ENCODE measurements at regions not wholly inside any gene's neighbourhood (a gene's known extent, or its start where the extent isn't known, plus 50 kb on each side); places are given as distances from the start of the nearest gene placed in this dataset.
"Not testable (repeated sequence)": the region's sequence is repeated elsewhere in the genome, so short reads cannot be mapped to it uniquely, and the experiment has no call there.

DNA sequence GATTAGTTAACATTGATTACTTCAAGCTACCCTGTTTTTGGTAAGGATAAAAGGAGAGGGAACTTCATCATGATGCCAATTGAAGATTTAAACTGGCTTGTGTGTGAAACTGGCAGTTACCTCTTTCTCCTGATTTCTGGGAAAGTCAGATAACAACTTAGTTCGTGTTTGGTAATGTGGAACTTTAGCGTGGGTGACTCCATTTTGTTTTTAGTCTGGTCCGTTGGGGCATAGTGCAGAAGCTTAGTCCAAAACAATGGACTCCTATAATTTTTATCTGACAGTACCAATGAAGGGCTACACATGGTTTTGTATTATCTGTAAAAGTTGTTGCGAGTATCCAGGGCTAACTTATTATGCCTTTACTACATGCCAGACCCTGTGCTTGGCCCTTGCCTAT lies 294.9 kb downstream of the GUCY2F start:
- intact Hi-C loops (cut with DNase I) = no loop called here
- no peak for DNase-seq

DNA sequence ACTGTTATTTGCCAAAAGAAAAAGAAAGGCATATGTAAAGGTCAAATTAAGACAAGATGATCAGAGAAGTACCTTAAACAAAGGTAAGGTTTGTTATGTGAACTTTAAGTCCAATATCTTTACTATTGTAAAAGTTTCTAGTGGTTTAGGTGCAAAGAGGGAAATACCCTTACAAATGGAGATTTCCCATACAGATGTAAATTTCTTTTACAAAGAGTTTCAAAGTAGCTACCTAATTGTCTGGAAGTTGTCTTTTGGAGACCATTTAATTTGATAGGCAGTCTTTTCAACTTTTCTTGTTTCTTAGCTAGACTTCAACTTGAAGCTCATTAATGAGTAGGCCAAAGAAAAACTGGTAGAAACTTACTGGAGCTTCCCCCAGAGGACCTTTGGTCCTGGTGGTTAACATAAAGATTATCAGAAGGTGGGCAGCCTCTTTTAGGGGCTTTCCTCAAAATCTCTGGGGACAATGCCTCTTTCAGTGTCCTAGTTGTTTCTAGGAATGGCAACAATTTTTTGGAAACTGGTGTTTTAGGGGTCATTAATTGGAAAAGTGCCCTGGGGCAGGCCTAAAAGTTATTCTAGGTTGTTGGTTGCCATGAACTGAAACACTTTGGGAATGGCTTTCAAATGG lies 297.3 kb downstream of the GUCY2F start:
- DNase-seq = no peak
- intact Hi-C loops (cut with DNase I) = no loop called here

DNA sequence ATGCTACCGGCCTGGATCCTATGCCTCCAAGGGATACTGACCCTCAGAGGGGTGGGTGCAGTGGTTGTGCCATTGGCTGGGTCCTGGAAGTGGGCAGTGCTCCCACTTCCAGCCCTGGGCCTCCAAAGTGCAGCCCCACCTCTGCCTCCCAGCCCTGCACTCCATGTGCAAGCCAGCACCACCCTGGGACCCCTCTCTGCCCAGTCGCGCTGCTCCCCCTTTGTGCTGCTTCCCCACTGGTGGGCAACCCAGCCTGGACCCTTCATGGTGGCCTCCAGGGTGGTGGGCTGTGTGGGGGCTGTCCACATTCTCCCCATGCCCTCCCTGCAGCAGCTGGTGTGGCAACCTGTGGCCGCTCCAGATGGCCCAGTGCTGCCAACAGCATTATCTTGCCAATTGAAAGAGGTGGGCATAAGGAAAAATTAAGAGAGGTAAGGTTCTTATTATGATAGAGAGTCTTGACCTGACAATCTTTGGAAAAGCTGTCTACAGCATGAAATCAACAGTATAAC lies 309.7 kb downstream of the GUCY2F start:
- DNase-seq = no peak

DNA sequence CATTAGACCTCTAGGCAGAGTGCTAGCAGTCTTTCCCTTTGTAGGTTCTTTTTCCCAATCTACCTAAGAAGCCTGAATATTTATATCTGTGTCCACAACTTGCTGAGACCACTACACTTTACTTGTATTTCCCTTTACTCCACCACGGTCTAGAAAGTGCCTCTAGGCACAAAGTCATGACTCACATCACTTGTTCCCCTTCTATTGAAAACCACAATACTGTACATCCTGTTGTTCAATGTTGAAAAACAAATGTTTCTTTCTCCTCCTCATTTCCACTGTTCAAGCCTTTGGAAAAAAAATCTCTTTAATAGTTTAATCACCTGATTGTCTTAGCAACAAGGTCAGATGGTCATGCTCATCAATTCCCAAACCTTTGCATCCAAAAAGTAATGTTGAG lies 326.7 kb downstream of the GUCY2F start:
- intact Hi-C loops (cut with DNase I) = no loop called here

More for the DNA sequence above, 309.7 kb downstream of the GUCY2F start:
- intact Hi-C loops (cut with DNase I) = no loop called here

DNA sequence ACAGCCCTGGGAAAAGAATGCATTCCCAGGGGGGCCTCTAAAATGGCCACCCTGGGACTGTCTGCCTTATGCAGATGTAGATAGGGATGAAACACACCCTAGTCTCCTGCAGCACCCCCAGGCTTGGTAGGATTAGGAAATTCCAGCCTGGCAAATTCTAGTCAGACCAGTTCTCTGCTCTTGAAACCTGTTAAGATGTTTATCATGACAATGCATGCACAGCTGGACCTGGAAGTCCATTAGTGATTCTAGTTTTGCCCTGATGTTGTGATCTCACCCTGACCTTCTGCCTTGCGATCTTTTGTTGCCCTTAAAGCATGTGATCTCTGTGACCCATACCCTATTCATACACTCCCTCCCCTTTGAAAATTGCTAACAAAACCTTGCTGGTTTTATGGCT lies 337.7 kb downstream of the GUCY2F start:
- intact Hi-C loops (cut with DNase I); DNase-seq: not testable (repeated sequence)

More for the DNA sequence above, 326.7 kb downstream of the GUCY2F start:
- DNase-seq = no peak

DNA sequence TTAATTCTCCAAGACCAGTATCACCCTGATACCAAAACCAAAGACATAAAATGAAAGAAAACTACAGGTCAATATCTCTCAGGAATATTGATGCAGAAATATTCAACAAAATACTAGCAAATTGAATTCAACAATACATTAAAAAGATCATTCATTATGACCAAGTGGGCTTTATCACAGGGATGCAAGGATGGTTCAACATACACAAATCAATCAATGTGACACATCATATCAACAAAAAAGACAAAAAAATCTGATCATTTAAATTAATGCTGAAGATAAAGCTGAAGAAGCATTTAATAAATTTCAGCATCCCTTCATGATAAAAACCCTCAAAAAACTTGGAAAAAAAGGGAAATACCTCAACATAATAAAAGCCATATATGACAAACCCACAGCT lies 341.4 kb downstream of the GUCY2F start:
- intact Hi-C loops (cut with DNase I) = no loop called here
- DNase-seq = no peak

DNA sequence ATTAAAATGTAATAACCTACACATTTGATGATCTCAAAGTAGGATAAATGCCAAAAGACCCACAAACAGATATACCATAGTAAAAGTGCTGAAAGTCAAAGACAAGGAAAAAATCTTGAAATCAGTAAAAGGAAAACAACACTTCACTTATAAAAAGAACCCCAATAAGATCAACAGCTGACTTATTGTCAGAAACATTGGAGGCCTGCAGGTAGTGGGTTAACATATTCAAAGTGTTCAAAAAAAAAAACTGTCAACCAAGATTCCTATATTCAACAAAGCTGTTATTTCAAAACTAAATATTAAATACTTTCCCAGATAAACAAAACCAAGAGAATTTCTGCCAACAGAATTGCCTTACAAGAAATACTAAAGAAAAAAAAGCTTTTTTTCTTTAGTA lies 347.1 kb downstream of the GUCY2F start:
- no peak for DNase-seq
- intact Hi-C loops (cut with DNase I) = no loop called here

DNA sequence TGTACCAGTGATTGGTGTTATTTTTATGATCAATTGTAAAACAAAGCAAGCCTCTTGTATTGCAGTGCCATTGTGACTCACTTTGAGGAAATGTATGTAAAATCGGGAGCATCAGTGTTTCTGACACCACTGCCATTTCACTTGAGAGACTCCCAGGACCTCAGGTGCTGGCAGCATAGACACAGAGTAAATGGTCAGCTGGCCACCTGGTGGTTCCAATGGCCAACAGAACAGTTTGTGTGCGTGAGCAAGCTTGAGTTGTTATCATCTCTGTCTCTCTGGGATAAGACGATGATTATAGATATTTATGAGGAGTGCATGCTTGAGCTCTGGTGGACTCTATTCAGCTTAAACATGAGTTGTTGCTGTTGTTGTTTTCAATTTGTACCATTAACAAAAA lies 356.6 kb downstream of the GUCY2F start:
- no peak for DNase-seq
- intact Hi-C loops (cut with DNase I) = no loop called here

DNA sequence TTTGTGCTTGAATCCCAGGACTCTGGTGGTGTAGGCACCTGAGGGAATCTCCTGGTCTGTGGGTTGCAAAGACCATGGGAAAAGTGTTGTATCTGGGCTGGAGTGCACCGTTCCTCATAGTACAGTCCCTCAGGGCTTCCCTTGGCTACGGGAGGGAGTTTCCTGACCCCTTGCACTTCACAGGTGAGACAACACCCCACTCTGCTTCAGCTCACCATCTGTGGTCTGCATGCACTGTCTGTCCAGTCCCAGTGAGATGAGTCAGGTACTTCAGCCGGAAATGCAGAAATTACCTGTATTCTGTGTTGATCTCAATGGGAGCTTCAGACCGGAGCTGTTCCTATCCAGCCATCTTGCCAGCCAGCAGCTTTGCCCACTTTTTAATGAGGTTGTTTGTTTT lies 353.0 kb upstream of the IRS4 start:
- intact Hi-C loops (cut with DNase I) = no loop called here
- DNase-seq = no peak

DNA sequence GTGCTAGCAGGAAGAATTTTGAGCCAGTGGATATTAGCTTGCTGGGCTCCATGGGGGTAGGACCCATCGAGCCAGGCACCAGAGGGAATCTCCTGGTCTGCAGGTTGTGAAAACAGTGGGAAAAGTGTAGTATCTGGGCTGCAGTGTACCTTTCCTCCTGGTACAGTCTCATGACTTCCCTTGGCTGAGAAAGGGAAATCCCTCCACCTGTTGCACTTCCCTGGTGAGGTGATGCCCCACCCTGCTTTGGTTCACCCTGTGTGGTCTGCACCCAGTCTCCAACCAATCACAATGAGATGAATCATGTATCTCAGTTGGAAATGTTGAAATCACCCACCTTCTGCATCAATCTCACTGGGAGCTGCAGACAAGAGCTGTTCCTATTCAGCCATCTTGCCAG lies 341.4 kb upstream of the IRS4 start:
- intact Hi-C loops (cut with DNase I) = no loop called here
- DNase-seq = no peak

DNA sequence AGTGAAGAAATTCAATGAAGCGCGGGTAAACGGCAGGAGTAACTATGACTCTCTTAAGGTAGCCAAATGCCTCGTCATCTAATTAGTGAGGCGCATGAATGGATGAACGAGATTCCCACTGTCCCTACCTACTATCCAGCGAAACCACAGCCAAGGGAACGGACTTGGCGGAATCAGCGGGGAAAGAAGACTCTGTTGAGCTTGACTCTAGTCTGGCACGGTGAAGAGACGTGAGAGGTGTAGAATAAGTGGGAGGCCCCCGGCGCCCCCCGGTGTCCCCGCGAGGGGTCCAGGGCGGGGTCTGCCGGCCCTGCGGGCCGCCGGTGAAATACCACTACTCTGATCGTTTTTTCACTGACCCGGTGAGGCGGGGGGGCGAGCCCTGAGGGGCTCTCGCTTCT lies 317.8 kb upstream of the IRS4 start:
- intact Hi-C loops (cut with DNase I) = not testable (repeated sequence)
- DNase-seq = peak in 36 of 42 donors; percentile 0 to 49 (median 14)

DNA sequence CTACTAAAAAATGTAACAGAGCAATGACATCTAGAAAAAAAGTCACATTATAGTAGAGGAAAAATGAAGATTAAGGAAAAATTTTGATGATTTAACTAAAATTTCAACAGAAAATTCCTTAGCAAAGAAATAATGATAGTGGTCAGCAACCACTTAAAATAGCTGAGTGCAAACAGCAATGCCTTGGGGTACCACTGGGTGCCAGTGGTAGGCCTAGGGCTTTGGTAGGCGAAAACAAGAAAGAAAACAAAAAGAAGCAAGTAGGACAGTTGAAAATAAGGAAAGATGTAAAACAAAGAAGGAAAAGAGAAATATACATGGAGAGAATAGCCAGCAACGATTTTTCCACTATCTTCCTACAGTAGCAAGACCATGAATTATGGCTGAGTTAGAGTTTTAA lies 313.5 kb upstream of the IRS4 start:
- intact Hi-C loops (cut with DNase I) = no loop called here
- no peak for DNase-seq

DNA sequence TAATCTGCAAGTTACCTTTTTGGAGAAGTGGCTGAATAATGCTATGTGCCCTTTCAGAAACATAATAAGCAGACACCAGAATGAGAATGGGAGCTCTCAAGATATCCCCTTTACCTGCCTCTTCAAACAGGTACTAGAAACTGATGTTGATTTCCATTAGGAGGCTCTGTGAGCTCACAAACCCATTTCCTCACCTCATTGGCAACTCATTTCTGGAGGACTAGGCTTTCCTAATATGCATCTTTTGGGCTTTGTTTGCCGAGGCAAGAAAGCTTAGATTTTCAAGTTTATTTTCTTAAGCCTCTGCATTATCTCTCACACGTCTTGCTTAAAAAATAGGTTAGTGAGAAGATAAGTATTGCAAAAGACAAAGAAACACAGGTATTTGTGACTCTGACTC lies 313.1 kb upstream of the IRS4 start:
- intact Hi-C loops (cut with DNase I) = no loop called here
- DNase-seq = no peak

DNA sequence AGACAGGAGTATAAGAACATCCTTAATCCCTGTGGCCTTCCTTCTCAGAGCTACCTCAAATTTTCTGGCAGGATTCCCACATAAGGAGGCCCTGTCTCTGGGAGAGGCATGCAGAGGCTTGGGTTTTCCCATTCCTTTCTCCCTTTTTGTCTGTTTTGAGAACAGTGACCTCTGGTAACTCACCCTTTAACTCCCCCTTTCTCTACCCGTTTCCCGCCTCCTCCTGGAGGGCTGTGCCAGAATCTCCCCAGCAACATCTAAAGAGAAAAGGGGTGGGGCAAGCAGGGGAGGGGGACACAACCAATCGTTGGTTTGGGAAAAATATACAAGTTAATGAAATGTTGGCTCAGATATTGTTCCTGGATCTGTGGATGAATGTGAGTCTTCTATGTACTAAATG lies 303.7 kb upstream of the IRS4 start:
- intact Hi-C loops (cut with DNase I) = no loop called here
- DNase-seq = no peak

DNA sequence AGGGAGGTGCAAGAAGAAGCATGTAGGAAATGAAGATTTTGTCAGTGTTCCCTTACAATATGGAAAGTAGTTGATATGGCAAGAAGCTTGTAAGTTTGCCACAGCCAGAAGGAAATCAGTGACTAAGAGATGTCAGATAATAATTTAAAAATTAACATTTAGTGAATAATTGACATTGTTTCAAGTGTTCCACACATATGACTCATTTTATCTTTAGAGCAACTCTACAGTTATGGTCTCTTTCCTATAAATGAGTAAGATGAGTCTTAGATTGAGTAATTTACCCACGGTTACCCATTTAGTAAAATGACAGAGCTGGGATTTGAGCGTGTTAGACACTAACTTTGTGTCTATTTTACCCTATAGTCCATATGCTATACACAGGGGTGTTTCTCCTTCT lies 300.3 kb upstream of the IRS4 start:
- DNase-seq = no peak
- intact Hi-C loops (cut with DNase I) = no loop called here

DNA sequence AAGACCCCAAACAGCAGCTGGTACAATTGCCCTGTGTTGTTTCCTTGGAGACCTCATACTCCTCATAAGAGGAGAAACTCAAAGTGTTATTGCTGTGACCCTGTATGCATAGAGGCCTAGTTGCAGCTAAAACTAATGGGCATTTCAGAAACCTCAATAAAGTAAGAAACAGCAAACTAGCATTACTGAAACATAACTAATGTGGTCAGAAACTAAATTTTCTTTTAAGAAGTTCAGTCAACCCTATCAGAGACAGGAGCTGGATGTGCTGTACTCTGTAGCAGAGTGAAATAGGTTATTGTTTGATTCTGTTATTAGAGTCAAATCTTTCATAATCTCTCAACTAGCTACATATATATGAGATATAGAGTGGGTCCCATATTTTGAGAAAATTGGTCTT lies 257.5 kb upstream of the IRS4 start:
- intact Hi-C loops (cut with DNase I) = no loop called here

DNA sequence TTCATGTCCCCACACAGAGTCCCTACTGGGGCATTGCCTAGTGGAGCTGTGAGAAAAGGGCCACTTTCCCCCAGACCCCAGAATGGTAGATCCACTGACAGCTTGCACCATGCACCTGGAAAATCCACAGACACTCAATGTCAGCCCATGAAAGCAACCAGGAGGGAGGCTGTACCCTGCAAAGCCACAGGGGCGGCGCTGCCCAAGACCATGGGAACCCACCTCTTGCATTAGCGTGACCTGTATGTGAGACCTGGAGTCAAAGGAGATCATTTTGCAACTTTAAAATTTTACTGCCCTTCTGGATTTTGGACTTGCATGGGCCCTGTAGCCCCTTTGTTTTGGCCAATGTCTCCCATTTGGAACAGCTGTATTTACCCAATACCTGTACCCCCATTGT lies 236.5 kb upstream of the IRS4 start:
- intact Hi-C loops (cut with DNase I) = not testable (repeated sequence)

More for the DNA sequence above, 257.5 kb upstream of the IRS4 start:
- DNase-seq = no peak

DNA sequence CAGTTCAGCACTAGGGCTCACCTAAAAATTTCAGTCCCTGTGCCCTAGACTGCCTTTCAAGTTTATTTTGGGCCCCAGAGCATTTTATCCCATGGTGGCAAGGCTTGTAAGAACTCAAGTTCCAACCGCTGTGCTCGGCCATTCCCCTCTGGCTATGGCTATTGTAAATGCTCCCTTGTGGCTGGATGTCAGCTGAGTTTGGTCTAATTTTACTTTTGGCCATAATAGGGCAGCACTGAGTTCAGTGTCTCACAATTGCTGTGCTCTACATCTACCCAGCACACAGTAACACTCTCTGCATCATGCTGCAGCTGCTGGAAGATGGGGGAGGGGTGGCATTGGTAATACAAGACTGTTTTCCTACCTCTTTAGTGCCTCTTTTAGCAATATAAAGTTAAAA lies 210.8 kb upstream of the IRS4 start:
- no peak for DNase-seq
- intact Hi-C loops (cut with DNase I) = no loop called here

More for the DNA sequence above, 236.5 kb upstream of the IRS4 start:
- DNase-seq = not testable (repeated sequence)

DNA sequence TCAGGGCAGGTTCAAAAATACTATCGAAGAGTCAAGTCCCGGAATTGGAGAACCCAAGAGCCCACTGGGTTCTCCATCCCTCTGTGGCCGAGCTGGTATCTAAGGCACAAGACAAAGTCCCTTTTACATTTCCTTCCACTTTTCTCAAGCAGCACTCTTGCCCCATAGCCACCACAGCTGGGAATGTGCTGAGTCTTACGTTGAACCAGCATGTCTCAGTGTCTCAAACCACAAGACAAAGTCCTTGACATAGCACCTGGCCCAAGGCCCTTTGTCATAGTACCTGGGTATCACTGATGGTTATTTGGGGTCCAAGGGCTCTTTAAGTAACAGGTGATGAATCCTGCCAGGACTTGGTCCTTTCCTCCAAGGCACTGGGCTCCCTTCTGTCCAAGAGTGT lies 210.2 kb upstream of the IRS4 start:
- DNase-seq = no peak
- intact Hi-C loops (cut with DNase I) = no loop called here

DNA sequence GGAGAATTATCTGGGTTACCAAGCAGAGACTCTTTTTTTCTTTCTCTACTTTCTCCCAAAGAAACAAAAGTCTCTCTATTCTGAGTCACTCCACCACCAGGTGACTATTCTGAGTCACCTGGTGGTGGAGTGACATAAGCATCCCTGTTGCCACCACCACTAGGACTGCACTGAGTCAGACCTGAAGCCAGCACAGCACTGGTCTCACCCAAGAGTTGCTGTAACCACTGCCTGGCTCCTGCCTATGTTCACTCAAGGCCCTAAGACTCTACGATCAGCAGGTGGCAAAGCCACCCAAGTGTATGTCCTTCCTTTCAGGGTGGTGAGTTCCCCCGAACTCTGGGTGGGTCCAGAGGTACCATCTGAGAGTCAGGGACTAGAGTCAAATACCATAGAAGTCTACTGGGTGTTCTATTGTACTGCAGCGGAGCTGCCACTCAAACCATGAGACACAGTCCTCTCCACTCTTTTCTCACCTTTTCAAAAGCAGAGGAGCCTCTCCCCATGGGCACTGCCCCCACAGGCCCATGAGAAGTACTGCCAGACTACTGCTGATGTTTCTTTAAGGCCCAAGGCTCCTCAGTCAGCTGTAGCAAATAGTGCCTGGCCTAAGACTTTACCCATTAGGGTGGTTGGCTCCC lies 209.6 kb upstream of the IRS4 start:
- intact Hi-C loops (cut with DNase I) = no loop called here

DNA sequence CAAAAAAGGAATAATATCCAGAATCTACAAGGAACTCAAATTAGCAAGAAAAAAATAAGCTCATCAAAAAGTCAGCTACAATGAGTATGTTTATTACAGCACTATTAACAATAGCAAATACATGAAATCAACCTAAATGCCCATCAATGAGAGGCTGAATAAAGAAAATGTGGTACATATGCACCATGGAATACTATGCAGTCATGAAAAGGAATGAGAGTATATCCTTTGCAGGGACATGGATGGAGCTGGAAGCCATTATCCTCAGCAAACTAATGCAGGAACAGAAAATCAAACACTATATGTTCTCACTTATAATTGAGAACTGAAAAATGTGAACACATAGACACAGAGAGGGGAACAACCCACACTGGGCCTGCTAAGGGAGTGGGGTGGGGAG lies 178.4 kb upstream of the IRS4 start:
- no peak for DNase-seq
- intact Hi-C loops (cut with DNase I) = no loop called here

More for the DNA sequence above, 209.6 kb upstream of the IRS4 start:
- no peak for DNase-seq
